ENCODE measurements at regions not wholly inside any gene's neighbourhood (a gene's known extent, or its start where the extent isn't known, plus 50 kb on each side); places are given as distances from the start of the nearest gene placed in this dataset.

GRCh38 chr15:100808691-100809090, 70.9 kb upstream of the ALDH1A3 start:
- no peak for FAIRE-seq

GRCh38 chr15:100809151-100809550, 70.5 kb upstream of the ALDH1A3 start:
- no peak for FAIRE-seq
- Histone ChIP-seq H3K36me3 (ENCODE audit: control insufficient read depth, insufficient read depth, low read length) (no peaks in the 10 kb centered on the region), H3K4me3 (ENCODE audit: low read depth, low read length) (no peak overlapping the region), H3K27me3 (ENCODE audit: control insufficient read depth, insufficient read depth, low read length) (no peaks in the 10 kb centered on the region)
- peak; percentile 68 for DNase-seq (ENCODE audit: low read depth)
- TF ChIP-seq CTCF (IDR thresholded peaks at IDR 0.05; ENCODE audit: insufficient read depth, low read length, severe bottlenecking), result no peak

More at GRCh38 chr15:100808691-100809090, 70.9 kb upstream of the ALDH1A3 start:
- Histone ChIP-seq H3K4me3 (ENCODE audit: low read depth, low read length) (no peak overlapping the region), H3K27me3 (ENCODE audit: control insufficient read depth, insufficient read depth, low read length) (no peaks in the 10 kb centered on the region), H3K36me3 (ENCODE audit: control insufficient read depth, insufficient read depth, low read length) (no peaks in the 10 kb centered on the region)
- no peak for DNase-seq (ENCODE audit: low read depth)
- TF ChIP-seq CTCF (IDR thresholded peaks at IDR 0.05; ENCODE audit: insufficient read depth, low read length, severe bottlenecking), result no peak

GRCh38 chr15:100809587-100809986, 70.0 kb upstream of the ALDH1A3 start:
- Histone ChIP-seq H3K27me3 (ENCODE audit: control insufficient read depth, insufficient read depth, low read length) (no peaks in the 10 kb centered on the region), H3K36me3 (ENCODE audit: control insufficient read depth, insufficient read depth, low read length) (no peaks in the 10 kb centered on the region), H3K4me3 (ENCODE audit: low read depth, low read length) (no peak overlapping the region)
- DNase-seq (ENCODE audit: low read depth) (no peak), FAIRE-seq (no peak)
- TF ChIP-seq CTCF (IDR thresholded peaks at IDR 0.05; ENCODE audit: insufficient read depth, low read length, severe bottlenecking), result no peak

GRCh38 chr15:100810229-100810628, 69.4 kb upstream of the ALDH1A3 start:
- H3K36me3 ChIP-seq (ENCODE audit: control insufficient read depth, insufficient read depth, low read length), result no peaks in the 10 kb centered on the region
- FAIRE-seq, result no peak
- no peak overlapping the region for H3K4me3 ChIP-seq (ENCODE audit: low read depth, low read length)
- no peak for TF ChIP-seq CTCF (IDR thresholded peaks at IDR 0.05; ENCODE audit: insufficient read depth, low read length, severe bottlenecking)
- DNase-seq (ENCODE audit: low read depth), result peak; percentile 26
- H3K27me3 ChIP-seq (ENCODE audit: control insufficient read depth, insufficient read depth, low read length), result no peaks in the 10 kb centered on the region

GRCh38 chr15:100810831-100811230, 68.8 kb upstream of the ALDH1A3 start:
- DNase-seq (ENCODE audit: low read depth) (no peak), FAIRE-seq (no peak)
- Histone ChIP-seq H3K27me3 (ENCODE audit: control insufficient read depth, insufficient read depth, low read length) (no peaks in the 10 kb centered on the region), H3K4me3 (ENCODE audit: low read depth, low read length) (no peak overlapping the region), H3K36me3 (ENCODE audit: control insufficient read depth, insufficient read depth, low read length) (no peaks in the 10 kb centered on the region)
- TF ChIP-seq CTCF (IDR thresholded peaks at IDR 0.05; ENCODE audit: insufficient read depth, low read length, severe bottlenecking), result no peak

GRCh38 chr15:100812802-100813201, 66.8 kb upstream of the ALDH1A3 start:
- H3K36me3 ChIP-seq (ENCODE audit: control insufficient read depth, insufficient read depth, low read length), result no peaks in the 10 kb centered on the region
- no peak for FAIRE-seq
- no peak for TF ChIP-seq CTCF (IDR thresholded peaks at IDR 0.05; ENCODE audit: insufficient read depth, low read length, severe bottlenecking)
- no peak for DNase-seq (ENCODE audit: low read depth)
- H3K27me3 ChIP-seq (ENCODE audit: control insufficient read depth, insufficient read depth, low read length), result no peaks in the 10 kb centered on the region
- H3K4me3 ChIP-seq (ENCODE audit: low read depth, low read length), result no peak overlapping the region

All from bronchial epithelial cell (primary cell).